BJ (cell line): ENCODE measurements at regions not wholly inside any gene's neighbourhood (a gene's known extent, or its start where the extent isn't known, plus 50 kb on each side); places are given as distances from the start of the nearest gene placed in this dataset.
A peak's percentile ranks its signal among the peaks of the same experiment; 100 is the strongest.

ENCODE experiments used
- CTCF ChIA-PET: fragments of 350-600 bp; formaldehyde crosslinking; extraction: SDS; loops from one replicate; lab custom pipeline; 2021; ENCODE audit warnings: antibody characterized with exemption, inconsistent platforms; lab: Yijun Ruan, JAX
- POLR2A ChIA-PET: fragments of 300-600 bp; sonication (Branson Sonifier 250); formaldehyde crosslinking; extraction: SDS; loops from one replicate; lab custom pipeline; 2021; ENCODE audit warnings: antibody characterized with exemption; lab: Charles Lee
- DNase-seq: peaks from one replicate; pipeline ENCODE4 v3.0.0-alpha.2; 2011; ENCODE audit warnings: low read depth
- H3K27me3 ChIP-seq: 2 replicates; pipeline ENCODE4 v1.6.0; 2011; ENCODE audit warnings: low read length; ENCODE audit not compliant: control insufficient read depth, insufficient read depth
- H3K36me3 ChIP-seq: 2 replicates; pipeline ENCODE4 v1.5.1; 2011; ENCODE audit warnings: low read length; ENCODE audit not compliant: control insufficient read depth, insufficient read depth
- H3K4me3 ChIP-seq: 2 replicates; pipeline ENCODE4 v1.5.1; 2011; ENCODE audit warnings: low read depth, mild to moderate bottlenecking, control low read depth, low read length
- TF ChIP-seq, protein P1 (sequence below): IDR thresholded peaks from 2 replicates; pipeline ENCODE4 v1.5.1; 2011; ENCODE audit warnings: low read depth, mild to moderate bottlenecking, control low read depth, inconsistent platforms, low read length, moderate library complexity; ENCODE audit not compliant: insufficient read depth

- TF ChIP-seq, protein P1, sequence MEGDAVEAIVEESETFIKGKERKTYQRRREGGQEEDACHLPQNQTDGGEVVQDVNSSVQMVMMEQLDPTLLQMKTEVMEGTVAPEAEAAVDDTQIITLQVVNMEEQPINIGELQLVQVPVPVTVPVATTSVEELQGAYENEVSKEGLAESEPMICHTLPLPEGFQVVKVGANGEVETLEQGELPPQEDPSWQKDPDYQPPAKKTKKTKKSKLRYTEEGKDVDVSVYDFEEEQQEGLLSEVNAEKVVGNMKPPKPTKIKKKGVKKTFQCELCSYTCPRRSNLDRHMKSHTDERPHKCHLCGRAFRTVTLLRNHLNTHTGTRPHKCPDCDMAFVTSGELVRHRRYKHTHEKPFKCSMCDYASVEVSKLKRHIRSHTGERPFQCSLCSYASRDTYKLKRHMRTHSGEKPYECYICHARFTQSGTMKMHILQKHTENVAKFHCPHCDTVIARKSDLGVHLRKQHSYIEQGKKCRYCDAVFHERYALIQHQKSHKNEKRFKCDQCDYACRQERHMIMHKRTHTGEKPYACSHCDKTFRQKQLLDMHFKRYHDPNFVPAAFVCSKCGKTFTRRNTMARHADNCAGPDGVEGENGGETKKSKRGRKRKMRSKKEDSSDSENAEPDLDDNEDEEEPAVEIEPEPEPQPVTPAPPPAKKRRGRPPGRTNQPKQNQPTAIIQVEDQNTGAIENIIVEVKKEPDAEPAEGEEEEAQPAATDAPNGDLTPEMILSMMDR = no peak
- H3K4me3 ChIP-seq = no peak overlapping the region
- no peaks in the 10 kb centered on the region for H3K36me3 ChIP-seq
- DNase-seq = no peak
- CTCF ChIA-PET = interaction anchor here (1.0 to 2.8 kb wide), 3 partner anchors 18 to 208 kb away, joined by 5 to 27 read pairs (median 6); no protein-coding TSS in a partner anchor
- H3K27me3 ChIP-seq = no peaks in the 10 kb centered on the region
- POLR2A ChIA-PET = no interaction called here
Observed at GRCh38 chrX:103158317-103158621, 56.6 kb upstream of the BEX4 start.

- DNase-seq = no peak
- TF ChIP-seq, protein P1 = peak; percentile 64
- Histone ChIP-seq H3K36me3 (no peaks in the 10 kb centered on the region), H3K27me3 (no peaks in the 10 kb centered on the region), H3K4me3 (no peak overlapping the region)
- POLR2A ChIA-PET = no interaction called here
- CTCF ChIA-PET = interaction anchor here (1.0 to 2.8 kb wide), 3 partner anchors 19 to 207 kb away, joined by 5 to 27 read pairs (median 6); no protein-coding TSS in a partner anchor
Observed at GRCh38 chrX:103157496-103158316, 57.2 kb upstream of the BEX4 start.

- no peaks in the 10 kb centered on the region for H3K36me3 ChIP-seq
- CTCF ChIA-PET = interaction anchor here (0.5 to 1.7 kb wide), 2 partner anchors 70 to 204 kb away, joined by 3 to 6 read pairs; no protein-coding TSS in a partner anchor
- no peaks in the 10 kb centered on the region for H3K27me3 ChIP-seq
- H3K4me3 ChIP-seq = no peak overlapping the region
- no peak for DNase-seq
- TF ChIP-seq, protein P1 = no peak
- POLR2A ChIA-PET = no interaction called here
Observed at GRCh38 chrX:103155201-103155600, 59.7 kb upstream of the BEX4 start.

DNA sequence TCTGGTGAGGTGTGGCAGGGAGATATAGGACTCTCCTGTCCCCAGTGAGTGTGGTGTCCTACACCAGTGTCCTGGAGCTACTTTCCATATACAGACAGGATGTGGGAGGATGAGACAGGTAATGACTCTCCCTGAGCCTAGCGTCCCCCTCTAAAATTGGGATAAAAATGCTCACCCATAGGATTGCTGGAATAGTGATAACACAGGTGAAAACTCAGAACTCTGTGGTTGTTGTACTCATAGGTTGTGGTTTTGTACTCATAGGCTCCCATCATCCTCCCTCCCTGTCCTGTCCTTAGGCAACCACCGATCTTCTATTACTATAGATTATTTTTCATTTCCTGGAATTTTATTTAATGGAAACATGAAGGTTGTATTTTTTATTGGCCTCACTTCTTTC is 60.7 kb upstream of the NXF3 start:
- CTCF ChIA-PET = interaction anchor here (1.7 kb wide), 1 partner anchor 203 kb away, joined by 6 read pairs; no protein-coding TSS in a partner anchor
- POLR2A ChIA-PET = no interaction called here
- DNase-seq = no peak
- TF ChIP-seq, protein P1 = no peak
- no peak overlapping the region for H3K4me3 ChIP-seq
- H3K36me3 ChIP-seq = no peaks in the 10 kb centered on the region
- no peaks in the 10 kb centered on the region for H3K27me3 ChIP-seq

DNA sequence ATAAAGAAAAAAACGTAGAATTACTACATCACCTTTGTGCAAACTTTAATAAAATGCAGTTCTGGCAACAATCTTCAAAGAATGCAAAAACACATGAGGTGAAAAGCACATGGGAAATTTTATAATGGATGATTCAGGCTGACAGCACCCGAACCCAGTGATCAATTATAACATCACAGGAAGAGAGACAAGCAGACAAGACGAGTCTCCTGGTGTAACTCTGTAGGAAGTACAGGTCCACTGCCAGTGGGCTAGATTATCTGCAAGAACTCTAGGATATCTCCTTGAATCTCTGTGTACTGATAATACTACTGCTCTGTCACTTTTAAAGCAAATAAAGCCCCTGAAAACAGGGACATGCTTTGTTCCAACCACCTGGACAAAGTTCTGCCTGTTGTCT is 58.9 kb upstream of the NXF3 start:
- DNase-seq = no peak
- ChIA-PET CTCF (no interaction called here), POLR2A (no interaction called here)
- Histone ChIP-seq H3K27me3 (no peaks in the 10 kb centered on the region), H3K36me3 (no peaks in the 10 kb centered on the region), H3K4me3 (no peak overlapping the region)
- TF ChIP-seq, protein P1 = no peak
